Activated T-cell treated with anti-CD3 and anti-CD28 coated beads, Interleukin-2, amount 50 U/mL, for 72 hours (primary cell): ENCODE measurements at regions not wholly inside any gene's neighbourhood (a gene's known extent, or its start where the extent isn't known, plus 50 kb on each side); places are given as distances from the start of the nearest gene placed in this dataset.
"Not testable (repeated sequence)": the region's sequence is repeated elsewhere in the genome, so short reads cannot be mapped to it uniquely, and the experiment has no call there.

ENCODE experiments used
- ATAC-seq, 2 donors: fragments of 150-1000 bp; cut with Tn5 transposase; replicated peaks in 1 of 2; 2 replicates each; pipeline ENCODE4 v1.10.0; 2021; ENCODE audit warnings: moderate library complexity in 2 of 2, mild to moderate bottlenecking in 1 of 2
- DNase-seq, 2 donors: peaks; one replicate each; pipeline ENCODE4 v3.0.0; 2021 to 2022; ENCODE audit warnings: mixed read lengths in 1 of 2
- H3K27ac Mint-ChIP-seq: one replicate; pipeline ENCODE4 v1.8.0; 2022; ENCODE audit warnings: mild to moderate bottlenecking, moderate library complexity, mixed read lengths
- H3K27me3 Mint-ChIP-seq: one replicate; pipeline ENCODE4 v1.8.0; 2022; ENCODE audit warnings: low read depth, mixed read lengths
- H3K36me3 Mint-ChIP-seq, 2 donors: one replicate each; pipeline ENCODE4 v1.8.0; 2022; ENCODE audit warnings: mixed read lengths in 2 of 2, mild to moderate bottlenecking in 1 of 2; ENCODE audit not compliant: insufficient read depth in 2 of 2
- H3K4me1 Mint-ChIP-seq: one replicate; pipeline ENCODE4 v1.8.0; 2022; ENCODE audit warnings: low read depth, mixed read lengths
- H3K4me3 Mint-ChIP-seq, 2 donors: one replicate each; pipeline ENCODE4 v1.8.0; 2022; ENCODE audit warnings: mild to moderate bottlenecking in 2 of 2, mixed read lengths in 2 of 2, moderate library complexity in 2 of 2
- H3K9me3 Mint-ChIP-seq, 2 donors: one replicate each; pipeline ENCODE4 v1.8.0; 2022; ENCODE audit warnings: mixed read lengths in 2 of 2

- ATAC-seq (no peak), DNase-seq (no peak)
- no peaks in the 10 kb centered on the region for H3K36me3 Mint-ChIP-seq
- H3K4me3 Mint-ChIP-seq: no peak overlapping the region
- peaks cover 12% of the 10 kb centered on the region for H3K4me1 Mint-ChIP-seq
- H3K9me3 Mint-ChIP-seq: no peaks in the 10 kb centered on the region
- H3K27ac Mint-ChIP-seq: no peak overlapping the region
- H3K27me3 Mint-ChIP-seq: no peaks in the 10 kb centered on the region
These were observed 160.6 kb downstream of the VEGFA start for GRCh38 chr6:43930440-43931154.

- H3K4me1 Mint-ChIP-seq: peaks cover 14% of the 10 kb centered on the region
- no peak for DNase-seq
- H3K27me3 Mint-ChIP-seq: no peaks in the 10 kb centered on the region
- H3K4me3 Mint-ChIP-seq: no peak overlapping the region
- no peak overlapping the region for H3K27ac Mint-ChIP-seq
- no peaks in the 10 kb centered on the region for H3K9me3 Mint-ChIP-seq
- ATAC-seq: no peak
- no peaks in the 10 kb centered on the region for H3K36me3 Mint-ChIP-seq
These were observed 159.5 kb downstream of the VEGFA start for GRCh38 chr6:43929511-43929910.

- no peak for ATAC-seq
- Mint-ChIP-seq H3K27me3 (no peaks in the 10 kb centered on the region), H3K27ac (no peak overlapping the region), H3K36me3 (no peaks in the 10 kb centered on the region), H3K9me3 (no peaks in the 10 kb centered on the region), H3K4me3 (no peak overlapping the region), H3K4me1 (peaks cover 32% of the 10 kb centered on the region)
- no peak for DNase-seq
These were observed 157.7 kb downstream of the VEGFA start for GRCh38 chr6:43927532-43928210.

GRCh38 chr6:43926634-43927531 is 156.9 kb downstream of the VEGFA start:
- DNase-seq (peak in 1 of 2 donors; percentile 8), ATAC-seq (no peak)
- H3K36me3 Mint-ChIP-seq: no peaks in the 10 kb centered on the region
- H3K4me3 Mint-ChIP-seq: no peak overlapping the region
- H3K9me3 Mint-ChIP-seq: no peaks in the 10 kb centered on the region
- H3K27ac Mint-ChIP-seq: no peak overlapping the region
- H3K4me1 Mint-ChIP-seq: peaks cover 34% of the 10 kb centered on the region
- H3K27me3 Mint-ChIP-seq: no peaks in the 10 kb centered on the region

- H3K36me3 Mint-ChIP-seq, DNase-seq, H3K27me3 Mint-ChIP-seq, H3K4me3 Mint-ChIP-seq, H3K27ac Mint-ChIP-seq, ATAC-seq, H3K9me3 Mint-ChIP-seq: not testable (repeated sequence)
- peaks cover 34% of the 10 kb centered on the region for H3K4me1 Mint-ChIP-seq
These were observed 155.7 kb downstream of the VEGFA start for GRCh38 chr6:43925636-43926139.

- peaks cover 34% of the 10 kb centered on the region for H3K4me1 Mint-ChIP-seq
- DNase-seq: peak; percentile 77 to 81
- H3K9me3 Mint-ChIP-seq: no peaks in the 10 kb centered on the region
- peak overlapping the region; percentile 46 to 54 for H3K4me3 Mint-ChIP-seq
- no peaks in the 10 kb centered on the region for H3K36me3 Mint-ChIP-seq
- peak; percentile 92 to 98 for ATAC-seq
- H3K27ac Mint-ChIP-seq: no peak overlapping the region
- no peaks in the 10 kb centered on the region for H3K27me3 Mint-ChIP-seq
These were observed 154.3 kb downstream of the VEGFA start for GRCh38 chr6:43924222-43924702.

- Mint-ChIP-seq H3K4me3 (peak overlapping the region; percentile 46 to 54), H3K4me1 (peaks cover 34% of the 10 kb centered on the region), H3K27me3 (no peaks in the 10 kb centered on the region), H3K36me3 (no peaks in the 10 kb centered on the region), H3K27ac (no peak overlapping the region), H3K9me3 (no peaks in the 10 kb centered on the region)
- DNase-seq (no peak), ATAC-seq (peak; percentile 15 to 42)
These were observed 153.6 kb downstream of the VEGFA start for GRCh38 chr6:43923376-43924221.

- no peak overlapping the region for H3K4me3 Mint-ChIP-seq
- no peaks in the 10 kb centered on the region for H3K36me3 Mint-ChIP-seq
- no peak overlapping the region for H3K27ac Mint-ChIP-seq
- no peak for ATAC-seq
- no peaks in the 10 kb centered on the region for H3K9me3 Mint-ChIP-seq
- peaks cover 34% of the 10 kb centered on the region for H3K4me1 Mint-ChIP-seq
- DNase-seq: no peak
- H3K27me3 Mint-ChIP-seq: no peaks in the 10 kb centered on the region
These were observed 152.7 kb downstream of the VEGFA start for GRCh38 chr6:43922426-43923375.

- no peak for DNase-seq
- H3K4me1 Mint-ChIP-seq: peaks cover 31% of the 10 kb centered on the region
- no peak overlapping the region for H3K4me3 Mint-ChIP-seq
- no peak overlapping the region for H3K27ac Mint-ChIP-seq
- H3K27me3 Mint-ChIP-seq: no peaks in the 10 kb centered on the region
- no peaks in the 10 kb centered on the region for H3K9me3 Mint-ChIP-seq
- no peaks in the 10 kb centered on the region for H3K36me3 Mint-ChIP-seq
- no peak for ATAC-seq
These were observed 151.8 kb downstream of the VEGFA start for GRCh38 chr6:43921548-43922425.

- H3K27me3 Mint-ChIP-seq: no peaks in the 10 kb centered on the region
- DNase-seq (no peak), ATAC-seq (no peak)
- no peaks in the 10 kb centered on the region for H3K9me3 Mint-ChIP-seq
- H3K4me1 Mint-ChIP-seq: peaks cover 23% of the 10 kb centered on the region
- H3K4me3 Mint-ChIP-seq: no peak overlapping the region
- no peaks in the 10 kb centered on the region for H3K36me3 Mint-ChIP-seq
- H3K27ac Mint-ChIP-seq: no peak overlapping the region
These were observed 151.0 kb downstream of the VEGFA start for GRCh38 chr6:43921039-43921438.

- Mint-ChIP-seq H3K9me3 (no peaks in the 10 kb centered on the region), H3K4me3 (no peak overlapping the region), H3K27ac (no peak overlapping the region), H3K4me1 (peaks cover 22% of the 10 kb centered on the region), H3K27me3 (no peaks in the 10 kb centered on the region), H3K36me3 (no peaks in the 10 kb centered on the region)
- DNase-seq (no peak), ATAC-seq (no peak)
These were observed 149.8 kb downstream of the VEGFA start for GRCh38 chr6:43919774-43920173.
